PC-9 (cell line): ENCODE measurements at regions not wholly inside any gene's neighbourhood (a gene's known extent, or its start where the extent isn't known, plus 50 kb on each side); places are given as distances from the start of the nearest gene placed in this dataset.

Source experiments
- BruUV-seq: library from RNA; stranded (reverse); fragments of 400-500 nt; replicated peaks from 2 replicates; lab custom pipeline; 2021; lab: Mats Ljungman, UMichigan
- CTCF ChIA-PET: fragments of 300-600 bp; sonication (Branson Sonifier 250); formaldehyde crosslinking; loops from one replicate; lab custom pipeline; 2022; ENCODE audit warnings: antibody characterized with exemption; lab: Charles Lee
- POLR2A ChIA-PET: fragments of 300-600 bp; sonication (Branson Sonifier 250); formaldehyde crosslinking; loops from one replicate; lab custom pipeline; 2022; ENCODE audit warnings: antibody characterized with exemption; ENCODE audit not compliant: unreplicated experiment; lab: Charles Lee
- DNase-seq, 2 experiments: peaks; one replicate each; pipeline versions ENCODE4 v3.0.0 to v3.0.0-alpha.2; 2015 to 2022; ENCODE audit warnings: mixed read lengths in 1 of 2
- H2AFZ ChIP-seq: fragments of 200-600 bp; sonication (generic); 2 replicates; pipeline ENCODE4 v1.8.1; 2017; ENCODE audit warnings: antibody characterized with exemption
- H3F3A ChIP-seq: fragments of 200-600 bp; sonication (generic); 2 replicates; pipeline ENCODE4 v1.8.1; 2017; ENCODE audit warnings: antibody characterized with exemption, mild to moderate bottlenecking, low read depth; ENCODE audit not compliant: insufficient read depth
- H3K27ac ChIP-seq: fragments of 200-600 bp; sonication (generic); 2 replicates; pipeline ENCODE4 v1.6.1; 2016; ENCODE audit warnings: mixed run types
- H3K27me3 ChIP-seq: fragments of 200-600 bp; sonication (generic); 2 replicates; pipeline ENCODE4 v1.6.1; 2016; ENCODE audit warnings: low read depth, mixed run types; ENCODE audit not compliant: insufficient read depth
- H3K36me3 ChIP-seq: fragments of 200-600 bp; sonication (generic); 2 replicates; pipeline ENCODE4 v1.6.1; 2016; ENCODE audit warnings: low read depth, mixed run types
- H3K4me1 ChIP-seq: fragments of 200-600 bp; sonication (generic); replicated peaks from 2 replicates; pipeline ENCODE4 v1.6.1; 2016; ENCODE audit warnings: mixed run types; ENCODE audit not compliant: insufficient read depth
- H3K4me2 ChIP-seq: fragments of 200-600 bp; sonication (generic); 2 replicates; pipeline ENCODE4 v1.6.1; 2017; ENCODE audit warnings: mixed run types
- H3K4me3 ChIP-seq: fragments of 200-600 bp; sonication (generic); 2 replicates; pipeline ENCODE4 v1.6.1; 2016; ENCODE audit warnings: mixed run types
- H3K79me2 ChIP-seq: fragments of 200-600 bp; sonication (generic); 2 replicates; pipeline ENCODE4 v1.6.1; 2017; ENCODE audit warnings: low read depth, mixed run types
- H3K9me2 ChIP-seq: fragments of 200-600 bp; sonication (generic); 2 replicates; pipeline ENCODE4 v1.8.1; 2017; ENCODE audit warnings: mild to moderate bottlenecking; ENCODE audit not compliant: insufficient read depth
- H3K9me3 ChIP-seq: fragments of 200-600 bp; sonication (generic); 2 replicates; pipeline ENCODE4 v1.8.1; 2016; ENCODE audit warnings: low read depth; ENCODE audit not compliant: insufficient read depth
- H4K20me1 ChIP-seq: fragments of 200-600 bp; sonication (generic); 2 replicates; pipeline ENCODE4 v1.8.1; 2017; ENCODE audit not compliant: insufficient read depth
- EZH2 ChIP-seq: fragments of 200-600 bp; sonication (generic); IDR thresholded peaks from 2 replicates; pipeline ENCODE4 v1.8.0; 2017; ENCODE audit warnings: antibody characterized with exemption, low read depth
- intact Hi-C: fragments of 100-400 bp; cut with micrococcal nuclease; formaldehyde crosslinking; loops from one replicate; pipeline ENCODE4 v1.10.0; 2022; ENCODE audit not compliant: unreplicated experiment
- TF ChIP-seq, protein P1 (sequence below): fragments of 200-600 bp; sonication (generic); conservative IDR thresholded peaks from 2 replicates; pipeline ENCODE4 v1.6.1; 2017; ENCODE audit warnings: mixed run types, antibody characterized with exemption, mild to moderate bottlenecking, moderate library complexity

- Histone ChIP-seq H2AFZ (no peak overlapping the region), H3K9me2 (no peaks in the 10 kb centered on the region), H3F3A (no peaks in the 10 kb centered on the region), H3K27ac (no peak overlapping the region), H3K4me2 (no peak overlapping the region), H4K20me1 (no peaks in the 10 kb centered on the region), H3K9me3 (no peaks in the 10 kb centered on the region), H3K36me3 (no peaks in the 10 kb centered on the region), H3K27me3 (no peaks in the 10 kb centered on the region), H3K79me2 (no peaks in the 10 kb centered on the region), H3K4me1 (no peaks in the 10 kb centered on the region), H3K4me3 (no peak overlapping the region)
- DNase-seq: no peak
- BruUV-seq: no TSS peak
- CTCF ChIA-PET: no interaction called here
- TF ChIP-seq, protein P1, sequence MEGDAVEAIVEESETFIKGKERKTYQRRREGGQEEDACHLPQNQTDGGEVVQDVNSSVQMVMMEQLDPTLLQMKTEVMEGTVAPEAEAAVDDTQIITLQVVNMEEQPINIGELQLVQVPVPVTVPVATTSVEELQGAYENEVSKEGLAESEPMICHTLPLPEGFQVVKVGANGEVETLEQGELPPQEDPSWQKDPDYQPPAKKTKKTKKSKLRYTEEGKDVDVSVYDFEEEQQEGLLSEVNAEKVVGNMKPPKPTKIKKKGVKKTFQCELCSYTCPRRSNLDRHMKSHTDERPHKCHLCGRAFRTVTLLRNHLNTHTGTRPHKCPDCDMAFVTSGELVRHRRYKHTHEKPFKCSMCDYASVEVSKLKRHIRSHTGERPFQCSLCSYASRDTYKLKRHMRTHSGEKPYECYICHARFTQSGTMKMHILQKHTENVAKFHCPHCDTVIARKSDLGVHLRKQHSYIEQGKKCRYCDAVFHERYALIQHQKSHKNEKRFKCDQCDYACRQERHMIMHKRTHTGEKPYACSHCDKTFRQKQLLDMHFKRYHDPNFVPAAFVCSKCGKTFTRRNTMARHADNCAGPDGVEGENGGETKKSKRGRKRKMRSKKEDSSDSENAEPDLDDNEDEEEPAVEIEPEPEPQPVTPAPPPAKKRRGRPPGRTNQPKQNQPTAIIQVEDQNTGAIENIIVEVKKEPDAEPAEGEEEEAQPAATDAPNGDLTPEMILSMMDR: no peak
- no peak for TF ChIP-seq EZH2
- intact Hi-C loops: no loop called here
- POLR2A ChIA-PET: no interaction called here
Observed at GRCh38 chr12:41794336-41794735, 350.3 kb downstream of the GXYLT1 start.

DNA sequence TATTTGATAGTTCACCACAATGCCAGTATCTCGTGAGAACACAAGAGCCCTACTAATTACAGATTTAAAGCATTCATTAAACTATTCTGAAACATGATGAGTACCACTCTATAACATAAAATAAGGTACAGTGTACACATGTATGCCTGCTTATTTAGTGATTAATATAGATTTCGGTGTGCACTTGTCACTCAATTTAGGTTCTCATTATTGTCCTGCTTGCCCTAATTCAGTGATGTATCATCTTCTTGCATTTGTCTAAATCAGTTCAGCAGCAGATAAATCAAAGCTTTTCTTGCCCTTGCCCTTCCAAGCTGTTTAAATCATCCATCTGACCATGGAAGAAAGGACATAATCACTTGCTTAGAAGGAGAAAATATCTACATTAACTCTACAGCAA, 359.7 kb downstream of the GXYLT1 start:
- H3K9me2 ChIP-seq: no peaks in the 10 kb centered on the region
- H2AFZ ChIP-seq: no peak overlapping the region
- H4K20me1 ChIP-seq: no peaks in the 10 kb centered on the region
- no peak overlapping the region for H3K4me2 ChIP-seq
- no TSS peak for BruUV-seq
- no peaks in the 10 kb centered on the region for H3K9me3 ChIP-seq
- H3K79me2 ChIP-seq: no peaks in the 10 kb centered on the region
- ChIA-PET CTCF (no interaction called here), POLR2A (interaction anchor here (0.7 kb wide), 1 partner anchor 167 kb away, joined by 4 read pairs; no protein-coding TSS in a partner anchor)
- H3F3A ChIP-seq: no peaks in the 10 kb centered on the region
- no peak overlapping the region for H3K27ac ChIP-seq
- TF ChIP-seq EZH2: no peak
- TF ChIP-seq, protein P1: no peak
- DNase-seq: no peak
- intact Hi-C loops: no loop called here
- no peaks in the 10 kb centered on the region for H3K4me1 ChIP-seq
- H3K4me3 ChIP-seq: no peak overlapping the region
- no peaks in the 10 kb centered on the region for H3K36me3 ChIP-seq
- H3K27me3 ChIP-seq: no peaks in the 10 kb centered on the region

GRCh38 chr12:41778934-41779333, 365.7 kb downstream of the GXYLT1 start:
- H2AFZ ChIP-seq: no peak overlapping the region
- ChIA-PET CTCF (no interaction called here), POLR2A (no interaction called here)
- no peak overlapping the region for H3K4me3 ChIP-seq
- no peaks in the 10 kb centered on the region for H3F3A ChIP-seq
- no peak overlapping the region for H3K4me2 ChIP-seq
- no peaks in the 10 kb centered on the region; the same call in 1 of the 2 replicates for H3K27me3 ChIP-seq
- intact Hi-C loops: no loop called here
- no peak overlapping the region for H3K27ac ChIP-seq
- no peaks in the 10 kb centered on the region for H3K9me3 ChIP-seq
- no peaks in the 10 kb centered on the region for H3K4me1 ChIP-seq
- no peaks in the 10 kb centered on the region for H3K9me2 ChIP-seq
- no peak for TF ChIP-seq EZH2
- TF ChIP-seq, protein P1: no peak
- DNase-seq: no peak
- no peaks in the 10 kb centered on the region for H4K20me1 ChIP-seq
- BruUV-seq: no TSS peak
- H3K79me2 ChIP-seq: no peaks in the 10 kb centered on the region
- no peaks in the 10 kb centered on the region for H3K36me3 ChIP-seq
